Activated T-cell treated with anti-CD3 and anti-CD28 coated beads for 24 hours (primary cell): ENCODE measurements at regions not wholly inside any gene's neighbourhood (a gene's known extent, or its start where the extent isn't known, plus 50 kb on each side); places are given as distances from the start of the nearest gene placed in this dataset.
"Not testable (repeated sequence)": the region's sequence is repeated elsewhere in the genome, so short reads cannot be mapped to it uniquely, and the experiment has no call there.

ENCODE experiments used
- DNase-seq: peaks from one replicate; pipeline ENCODE4 v3.0.0-alpha.2; 2020; ENCODE audit warnings: low read depth

DNA sequence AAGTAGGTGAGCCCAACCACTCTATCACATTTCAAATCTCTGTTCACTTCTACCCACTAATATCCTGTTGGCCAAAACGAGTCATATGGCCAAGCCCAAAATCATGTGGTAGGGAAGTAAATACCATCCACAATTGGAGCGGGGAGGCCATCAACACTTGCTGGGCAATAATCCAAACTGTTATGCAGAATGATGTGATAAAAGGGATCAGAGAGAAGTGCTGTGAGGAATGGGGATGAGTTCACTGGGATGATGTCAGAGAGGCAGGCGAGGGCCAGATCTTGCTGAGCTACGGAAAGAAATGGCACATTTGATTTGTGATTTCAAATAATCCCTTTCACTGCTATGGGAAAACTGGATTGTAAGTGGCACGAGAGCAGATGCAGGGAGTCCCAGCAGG is 188.4 kb downstream of the NPIPA8 start:
- DNase-seq = not testable (repeated sequence)

GRCh38 chr16:18146601-18147142 is 189.9 kb downstream of the NPIPA8 start:
- DNase-seq = not testable (repeated sequence)

- DNase-seq = not testable (repeated sequence)
Measured at GRCh38 chr16:18142066-18142465, 194.5 kb downstream of the NPIPA8 start.

GRCh38 chr16:18136288-18136687 is 200.2 kb downstream of the NPIPA8 start:
- DNase-seq = not testable (repeated sequence)

DNA sequence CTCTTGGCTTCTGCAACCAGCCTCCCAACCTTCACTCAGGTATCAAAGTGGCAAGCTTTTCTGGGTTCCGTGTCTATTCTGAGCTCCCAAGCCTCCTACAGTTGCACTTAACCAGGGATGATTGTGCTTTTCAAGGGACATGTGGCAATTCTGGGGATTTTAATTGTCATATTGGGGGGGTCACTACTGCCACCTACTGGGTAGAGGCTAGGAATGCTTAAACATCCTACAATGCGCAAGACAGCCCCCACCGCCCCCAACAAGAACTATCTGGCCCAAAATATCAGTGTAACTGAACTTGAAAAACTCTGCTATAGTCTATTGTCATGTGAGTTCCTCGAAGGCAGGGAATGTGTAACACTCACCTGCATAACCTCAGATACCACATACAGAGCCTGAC is 201.5 kb downstream of the NPIPA8 start:
- DNase-seq = not testable (repeated sequence)

- DNase-seq = not testable (repeated sequence)
Measured at GRCh38 chr16:18131587-18131986, 204.9 kb downstream of the NPIPA8 start.

- DNase-seq = not testable (repeated sequence)
Measured at GRCh38 chr16:18130478-18131120, 205.9 kb downstream of the NPIPA8 start.

GRCh38 chr16:18127033-18127432 is 209.5 kb downstream of the NPIPA8 start:
- DNase-seq = not testable (repeated sequence)

GRCh38 chr16:18119092-18119491 is 217.4 kb downstream of the NPIPA8 start:
- DNase-seq = not testable (repeated sequence)

- DNase-seq = not testable (repeated sequence)
Measured at GRCh38 chr16:18118684-18119083, 217.9 kb downstream of the NPIPA8 start.

DNA sequence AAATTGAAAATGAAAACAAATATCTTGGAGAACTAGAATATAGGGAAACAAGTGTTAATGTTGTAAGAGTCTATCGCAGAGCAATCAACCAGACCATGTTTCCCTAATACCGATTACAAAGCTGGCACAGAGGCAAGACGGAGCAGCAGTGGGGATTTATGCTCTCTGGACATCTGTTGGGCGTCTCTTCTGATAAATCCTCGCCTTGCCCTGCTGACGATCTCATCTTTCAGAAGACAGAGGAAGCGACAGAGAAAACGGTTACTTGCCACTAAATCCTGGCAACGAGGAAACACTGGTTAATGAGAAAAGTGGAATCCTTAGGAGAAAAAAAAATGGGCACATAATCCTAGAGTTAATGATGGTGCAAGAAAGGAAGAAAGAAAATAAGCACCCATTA is 218.5 kb downstream of the NPIPA8 start:
- DNase-seq = not testable (repeated sequence)

GRCh38 chr16:18104412-18104811 is 232.1 kb downstream of the NPIPA8 start:
- not testable (repeated sequence) for DNase-seq

GRCh38 chr16:18101077-18101476 is 235.5 kb downstream of the NPIPA8 start:
- not testable (repeated sequence) for DNase-seq

DNA sequence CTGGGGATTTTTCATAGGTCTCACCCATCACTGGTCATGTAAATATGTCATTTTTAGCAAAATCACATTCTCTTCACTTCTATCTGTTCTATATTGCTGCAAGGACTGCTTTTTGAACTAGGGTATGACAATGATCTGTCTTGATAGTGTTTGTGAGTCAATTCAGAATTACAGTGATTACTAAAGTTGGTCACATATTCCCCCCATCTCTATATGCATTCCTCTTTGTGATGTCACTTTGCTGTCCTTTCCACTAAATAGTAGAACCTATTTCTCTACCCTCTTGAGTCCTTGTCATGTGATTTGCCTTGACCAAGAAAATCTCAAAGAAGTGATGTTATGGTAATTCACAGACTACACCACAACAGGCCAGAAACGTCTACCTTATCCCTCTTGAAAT is 243.9 kb downstream of the NPIPA8 start:
- not testable (repeated sequence) for DNase-seq

GRCh38 chr16:18080658-18081363 is 255.7 kb downstream of the NPIPA8 start:
- not testable (repeated sequence) for DNase-seq

DNA sequence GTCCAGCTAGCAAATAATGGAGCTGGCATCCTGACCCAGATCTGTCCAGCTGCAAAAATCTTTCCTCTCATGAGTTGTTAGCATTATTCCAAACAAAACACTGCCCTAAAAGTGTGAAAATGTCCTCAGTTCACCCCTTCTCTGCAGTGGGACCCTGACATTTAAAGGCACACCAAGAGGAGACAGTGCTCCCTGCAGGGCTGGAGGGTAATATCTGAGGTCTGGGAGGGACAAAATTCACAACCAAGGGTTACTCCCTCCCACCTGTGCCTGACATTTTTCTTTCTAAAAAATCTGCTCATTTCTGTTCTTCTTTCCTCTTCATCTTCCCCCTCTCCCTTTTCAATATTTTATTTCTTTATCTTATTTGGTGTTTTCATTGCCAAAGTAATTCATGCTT is 258.6 kb downstream of the NPIPA8 start:
- not testable (repeated sequence) for DNase-seq

DNA sequence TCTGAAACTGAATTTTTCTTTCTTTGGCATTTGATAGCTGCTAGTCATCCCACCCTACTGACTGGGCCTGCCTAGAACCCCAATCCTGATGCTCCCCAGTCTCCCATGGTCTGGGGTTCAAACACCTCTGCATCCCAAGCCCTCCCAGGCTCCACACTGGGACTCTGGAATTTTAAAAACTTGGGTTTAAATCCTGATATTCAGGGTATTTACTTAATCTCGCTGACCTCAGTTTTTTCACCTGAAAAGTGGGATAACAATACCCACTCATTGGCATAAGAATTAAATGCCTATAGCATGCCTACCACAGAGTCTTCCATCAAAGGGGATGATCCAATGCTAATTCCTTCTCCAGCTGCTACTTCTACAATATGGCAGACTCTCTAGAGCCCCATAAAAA is 264.4 kb downstream of the NPIPA8 start:
- DNase-seq = no peak

- DNase-seq = no peak
Measured at GRCh38 chr16:18069683-18070082, 266.9 kb downstream of the NPIPA8 start.

- no peak for DNase-seq
Measured at GRCh38 chr16:18068477-18068876, 268.1 kb downstream of the NPIPA8 start.

DNA sequence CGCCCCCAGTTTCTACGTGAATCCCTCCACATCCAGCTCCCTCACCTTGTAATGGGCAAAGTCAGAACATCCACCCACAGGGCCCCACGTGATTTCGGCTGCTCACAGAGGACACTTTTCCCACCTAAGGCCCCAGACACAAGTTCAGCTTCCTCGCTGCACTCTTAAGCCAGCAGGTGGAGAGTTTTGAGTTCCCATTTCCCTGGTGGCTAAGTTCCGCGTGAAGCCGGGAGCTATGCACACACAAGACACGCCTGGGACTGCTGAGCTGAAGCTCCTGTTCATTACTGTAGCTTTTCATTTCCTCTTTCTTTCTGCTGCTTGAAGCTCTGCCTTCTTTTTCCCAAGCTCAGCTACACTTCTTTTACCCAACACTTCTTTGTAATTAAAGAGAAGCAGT is 273.8 kb downstream of the NPIPA8 start:
- no peak for DNase-seq

DNA sequence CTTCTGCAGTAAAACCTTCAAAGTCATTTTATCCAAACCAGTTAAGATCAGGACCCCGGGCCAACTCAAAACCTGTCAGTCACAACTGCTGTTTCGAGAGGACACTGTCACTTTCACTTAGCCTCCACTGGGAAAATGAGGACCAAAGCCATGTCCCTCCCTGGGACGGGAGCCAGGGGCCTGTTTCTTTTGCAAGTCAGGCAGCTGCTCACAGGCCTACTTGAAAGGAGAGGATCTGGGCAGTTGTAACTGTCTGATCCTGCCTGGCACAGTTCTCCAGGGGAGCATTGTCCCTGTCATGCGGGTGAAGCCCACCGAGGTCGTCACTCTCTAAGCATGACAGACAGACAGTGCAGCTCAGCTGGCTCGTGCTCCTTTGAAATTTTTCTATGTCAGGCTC is 276.2 kb downstream of the NPIPA8 start:
- DNase-seq = no peak

DNA sequence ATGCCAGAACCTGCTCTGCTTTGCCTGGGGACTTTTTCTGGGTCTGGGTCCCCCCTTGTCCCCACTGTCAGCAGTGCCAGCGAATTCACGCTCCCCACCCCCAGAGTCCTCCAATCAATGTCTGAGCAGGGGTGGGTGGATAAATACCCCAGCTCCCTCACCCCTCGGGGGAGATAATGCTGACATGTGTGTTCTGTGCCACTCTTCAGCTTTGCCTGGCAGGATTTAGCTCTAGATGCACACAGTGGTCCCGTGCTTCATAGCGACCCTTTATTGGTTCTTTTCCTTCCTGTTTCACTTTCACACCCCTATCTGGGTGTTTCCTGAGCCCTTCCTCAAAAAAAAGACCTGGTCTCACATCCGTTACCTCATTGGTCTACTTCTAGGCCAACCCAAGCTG is 277.0 kb downstream of the NPIPA8 start:
- DNase-seq = no peak

GRCh38 chr16:18059089-18059488 is 277.4 kb downstream of the NPIPA8 start:
- DNase-seq = no peak
